IMR-90 (cell line): ENCODE measurements at regions not wholly inside any gene's neighbourhood (a gene's known extent, or its start where the extent isn't known, plus 50 kb on each side); places are given as distances from the start of the nearest gene placed in this dataset.

Experiments
- ATAC-seq: fragments of 200-7000 bp; cut with Tn5 transposase; 2 replicates; pipeline ENCODE4 v1.9.1; 2020; ENCODE audit warnings: low read depth, mild to moderate bottlenecking, moderate library complexity
- BruUV-seq: library from RNA; stranded (reverse); fragments of 400-500 nt; replicated peaks from 2 replicates; lab custom pipeline; 2021; lab: Mats Ljungman, UMichigan
- CTCF ChIA-PET: fragments of 300-600 bp; formaldehyde crosslinking; extraction: SDS; loops from one replicate; lab custom pipeline; 2021; ENCODE audit warnings: antibody characterized with exemption; lab: Yijun Ruan, JAX
- POLR2A ChIA-PET: fragments of 300-600 bp; sonication (Branson Sonifier 250); formaldehyde crosslinking; loops from one replicate; lab custom pipeline; 2022; ENCODE audit warnings: antibody characterized with exemption; ENCODE audit not compliant: unreplicated experiment; lab: Charles Lee
- DNase-seq: peaks from one replicate; pipeline ENCODE4 v3.0.0; 2013
- H2AFZ ChIP-seq: replicated peaks from 2 replicates; pipeline ENCODE3; 2013; ENCODE audit warnings: low read length, mild to moderate bottlenecking; ENCODE audit not compliant: poor library complexity
- H2AK5ac ChIP-seq: 2 replicates; pipeline ENCODE4 v1.6.1; 2013; ENCODE audit warnings: low read depth, low read length, inconsistent platforms
- H2AK9ac ChIP-seq: replicated peaks from 2 replicates; pipeline ENCODE3; 2013; ENCODE audit warnings: mild to moderate bottlenecking, low read depth, low read length, moderate library complexity; ENCODE audit not compliant: poor library complexity
- H2BK120ac ChIP-seq: 2 replicates; pipeline ENCODE4 v1.6.1; 2013; ENCODE audit warnings: low read depth, low read length, inconsistent platforms
- H2BK15ac ChIP-seq: 3 replicates; pipeline ENCODE4 v1.6.1; 2013; ENCODE audit warnings: low read depth, low read length, inconsistent platforms
- H2BK20ac ChIP-seq: 2 replicates; pipeline ENCODE4 v1.6.1; 2013; ENCODE audit warnings: low read depth, mild to moderate bottlenecking, inconsistent platforms, low read length, moderate library complexity
- H2BK5ac ChIP-seq: 2 replicates; pipeline ENCODE4 v1.6.1; 2013; ENCODE audit warnings: mild to moderate bottlenecking, low read depth, low read length, inconsistent platforms; ENCODE audit not compliant: poor library complexity, severe bottlenecking
- H3K14ac ChIP-seq: replicated peaks from 2 replicates; pipeline ENCODE4 v1.6.1; 2013; ENCODE audit warnings: low read depth, low read length, inconsistent platforms
- H3K18ac ChIP-seq: 2 replicates; pipeline ENCODE4 v1.6.1; 2013; ENCODE audit warnings: low read depth, low read length, control low read depth
- H3K23ac ChIP-seq: 2 replicates; pipeline ENCODE4 v1.6.1; 2013; ENCODE audit warnings: low read depth, low read length, inconsistent platforms
- H3K27ac ChIP-seq: 2 replicates; pipeline ENCODE4 v1.5.1; 2013; ENCODE audit warnings: mild to moderate bottlenecking, control low read depth, low read length; ENCODE audit not compliant: insufficient read depth
- H3K27me3 ChIP-seq: 2 replicates; pipeline ENCODE4 v1.6.1; 2013; ENCODE audit warnings: low read length; ENCODE audit not compliant: control insufficient read depth, insufficient read depth
- H3K36me3 ChIP-seq: 2 replicates; pipeline ENCODE4 v1.6.1; 2013; ENCODE audit warnings: low read length, mixed read lengths; ENCODE audit not compliant: control insufficient read depth, insufficient read depth
- H3K4ac ChIP-seq: 2 replicates; pipeline ENCODE4 v1.6.1; 2013; ENCODE audit warnings: low read depth, low read length, inconsistent platforms
- H3K4me1 ChIP-seq: 2 replicates; pipeline ENCODE4 v1.6.1; 2013; ENCODE audit warnings: low read length, mixed read lengths; ENCODE audit not compliant: control insufficient read depth, insufficient read depth
- H3K4me2 ChIP-seq: 2 replicates; pipeline ENCODE4 v1.6.1; 2013; ENCODE audit warnings: low read depth, mild to moderate bottlenecking, control low read depth, low read length, moderate library complexity
- H3K4me3 ChIP-seq: 2 replicates; pipeline ENCODE4 v1.5.1; 2013; ENCODE audit warnings: low read depth, mild to moderate bottlenecking, control low read depth, low read length, moderate library complexity; ENCODE audit not compliant: insufficient read depth
- H3K56ac ChIP-seq: 2 replicates; pipeline ENCODE4 v1.6.1; 2013; ENCODE audit warnings: low read length, inconsistent platforms; ENCODE audit not compliant: insufficient read depth; ENCODE audit errors: extremely low read depth
- H3K79me1 ChIP-seq, 2 experiments: 2 replicates each; pipeline ENCODE4 v1.6.1; 2013; ENCODE audit warnings: low read length in 2 of 2, inconsistent platforms in 1 of 2, low read depth in 1 of 2
- H3K9ac ChIP-seq: 2 replicates; pipeline ENCODE4 v1.6.1; 2013; ENCODE audit warnings: low read depth, low read length, control low read depth
- H3K9me1 ChIP-seq: 2 replicates; pipeline ENCODE4 v1.6.1; 2013; ENCODE audit warnings: low read length, inconsistent platforms; ENCODE audit not compliant: insufficient read depth
- H3K9me3 ChIP-seq: 2 replicates; pipeline ENCODE4 v1.6.1; 2013; ENCODE audit warnings: low read length; ENCODE audit not compliant: control insufficient read depth, insufficient read depth
- H4K20me1 ChIP-seq: 2 replicates; pipeline ENCODE4 v1.6.1; 2013; ENCODE audit warnings: low read length, inconsistent platforms; ENCODE audit not compliant: insufficient read depth
- H4K5ac ChIP-seq: 2 replicates; pipeline ENCODE4 v1.6.1; 2013; ENCODE audit warnings: mild to moderate bottlenecking, low read depth, low read length, control low read depth
- H4K8ac ChIP-seq, 2 experiments: 2 replicates each; pipeline ENCODE4 v1.6.1; 2013; ENCODE audit warnings: low read depth in 2 of 2, low read length in 2 of 2, control low read depth in 1 of 2, inconsistent platforms in 1 of 2
- H4K91ac ChIP-seq: 2 replicates; pipeline ENCODE4 v1.6.1; 2013; ENCODE audit warnings: low read depth, low read length, inconsistent platforms; ENCODE audit not compliant: insufficient read depth
- BHLHE40 ChIP-seq: fragments of 150-350 bp; IDR thresholded peaks from 2 replicates; pipeline ENCODE4 v1.6.1; 2016; ENCODE audit warnings: mild to moderate bottlenecking, low read depth, low read length
- CEBPB ChIP-seq: IDR thresholded peaks from 2 replicates; pipeline ENCODE4 v1.6.1; 2012; ENCODE audit warnings: low read depth, low read length, improper control_type of control experiment
- CTCF ChIP-seq: conservative IDR thresholded peaks from 2 replicates; pipeline ENCODE4 v1.5.1; 2012; ENCODE audit warnings: mild to moderate bottlenecking, low read depth, low read length, improper control_type of control experiment
- ELK1 ChIP-seq: fragments of 150-350 bp; IDR thresholded peaks from 2 replicates; pipeline ENCODE4 v1.6.1; 2016; ENCODE audit warnings: low read depth, mild to moderate bottlenecking, low read length, moderate library complexity, borderline replicate concordance
- MXI1 ChIP-seq: IDR thresholded peaks from 2 replicates; pipeline ENCODE4 v1.6.1; 2012; ENCODE audit warnings: low read depth, mild to moderate bottlenecking, low read length, moderate library complexity, borderline replicate concordance
- WGBS, 2 experiments: methylation state at CpG; one replicate each; pipeline versions ENCODE4 v1.1.5 to v1.1.7; 2013; ENCODE audit warnings: missing lambda C conversion rate in 2 of 2; ENCODE audit not compliant: insufficient read length in 1 of 2; ENCODE audit errors: extremely low coverage in 2 of 2; 5-methylcytosine and 5-hydroxymethylcytosine counted together
- dilution Hi-C: fragments of 300-500 bp; cut with HindIII; formaldehyde crosslinking; loops from one replicate; pipeline ENCODE4 v1.14.3; 2018; ENCODE audit warnings: low sequenced_read_pairs; ENCODE audit not compliant: unreplicated experiment
- in situ Hi-C: fragments of 300-500 bp; cut with MboI; formaldehyde crosslinking; loops from 3 replicates; pipeline ENCODE4 v1.14.3; 2019; ENCODE audit warnings: low sequenced_read_pairs, inconsistent platforms, mixed read lengths
- intact Hi-C: fragments of 100-400 bp; cut with micrococcal nuclease; formaldehyde crosslinking; loops from 2 replicates; pipeline ENCODE4 v1.10.0; 2022

GRCh38 chr2:172246649-172247048, 143.9 kb upstream of the DLX2 start:
- peak overlapping the region; percentile 43; the same call in 1 of the 2 replicates for H3K14ac ChIP-seq
- in situ Hi-C loops = no loop called here
- CTCF ChIA-PET = no interaction called here
- H3K56ac ChIP-seq = no peak overlapping the region
- no peak overlapping the region for H3K4me2 ChIP-seq
- H2AFZ ChIP-seq = peak overlapping the region; percentile 65
- H4K5ac ChIP-seq = peak overlapping the region; percentile 9
- no peak overlapping the region for H3K4me3 ChIP-seq
- intact Hi-C loops = no loop called here
- TF ChIP-seq CTCF = no peak
- TF ChIP-seq BHLHE40 = no peak
- TF ChIP-seq CEBPB = no peak
- TF ChIP-seq ELK1 = no peak
- TF ChIP-seq MXI1 = no peak
- no peak overlapping the region for H3K27ac ChIP-seq
- peak overlapping the region; percentile 50; the same call in 1 of the 2 replicates for H3K18ac ChIP-seq
- ATAC-seq = peak; percentile 10; the same call in 1 of the 2 replicates
- H3K4ac ChIP-seq = peak overlapping the region; percentile 85
- no peaks in the 10 kb centered on the region; the same call in 1 of the 2 replicates for H3K9me3 ChIP-seq
- H2BK15ac ChIP-seq = no peak overlapping the region
- H4K8ac ChIP-seq = peak overlapping the region in 1 of 2 experiments; percentile 60; a peak in 2 of 4 replicates
- dilution Hi-C loops = no loop called here
- WGBS, 2 experiments = 33% methylated on average over 1 of the region's 4 CpGs; no CpG with 5 or more reads in 1 of the 2 experiments
- POLR2A ChIA-PET = no interaction called here
- peaks cover 0 to 7% of the 10 kb centered on the region in 2 experiments; a peak in 1 of 4 replicates for H3K79me1 ChIP-seq
- no peaks in the 10 kb centered on the region for H3K36me3 ChIP-seq
- no peak overlapping the region; the same call in 1 of the 2 replicates for H4K91ac ChIP-seq
- no peak overlapping the region for H3K9ac ChIP-seq
- H2BK20ac ChIP-seq = 0 out of 2 replicates have a peak overlapping the region, but pooled peaks have one; percentile 27
- H2AK5ac ChIP-seq = no peak overlapping the region; the same call in 1 of the 2 replicates
- no TSS peak for BruUV-seq
- H3K27me3 ChIP-seq = no peaks in the 10 kb centered on the region
- peaks cover 16% of the 10 kb centered on the region for H3K4me1 ChIP-seq
- no peak overlapping the region for H2BK5ac ChIP-seq
- H3K9me1 ChIP-seq = peaks cover 22% of the 10 kb centered on the region
- no peak overlapping the region for H2AK9ac ChIP-seq
- peak; percentile 66 for DNase-seq
- H2BK120ac ChIP-seq = peak overlapping the region; percentile 52; the same call in 1 of the 2 replicates
- H3K23ac ChIP-seq = no peak overlapping the region; the same call in 1 of the 2 replicates
- no peaks in the 10 kb centered on the region for H4K20me1 ChIP-seq
